SK-N-SH treated with all-trans-retinoic acid at 6 μM for 48 hours (cell line): ENCODE measurements at regions not wholly inside any gene's neighbourhood (a gene's known extent, or its start where the extent isn't known, plus 50 kb on each side); places are given as distances from the start of the nearest gene placed in this dataset.

Source experiments
- ARNTL ChIP-seq: fragments of 450-650 bp; formaldehyde crosslinking; IDR thresholded peaks from 2 replicates; pipeline ENCODE4 v1.5.0; 2020; ENCODE audit warnings: low read depth, mild to moderate bottlenecking, moderate library complexity, borderline replicate concordance
- BACH2 ChIP-seq: fragments of 250-450 bp; sonication (Bioruptor Pico); IDR thresholded peaks from 2 replicates; pipeline ENCODE4 v1.9.0; 2021; ENCODE audit warnings: mild to moderate bottlenecking, borderline replicate concordance
- GLIS3 ChIP-seq: fragments of 250-450 bp; sonication (Bioruptor Pico); IDR thresholded peaks from 2 replicates; pipeline ENCODE4 v1.5.0; 2020; ENCODE audit warnings: mild to moderate bottlenecking, moderate library complexity
- OSR1 ChIP-seq: fragments of 250-450 bp; sonication (Bioruptor Pico); IDR thresholded peaks from 2 replicates; pipeline ENCODE4 v1.8.0; 2022; ENCODE audit warnings: moderate library complexity, mild to moderate bottlenecking, inconsistent platforms
- POU6F1 ChIP-seq: fragments of 250-450 bp; sonication (Bioruptor Pico); IDR thresholded peaks from 2 replicates; pipeline ENCODE4 v1.8.0; 2021; ENCODE audit warnings: low read depth, mild to moderate bottlenecking, moderate library complexity, borderline replicate concordance
- RARB ChIP-seq: fragments of 250-450 bp; sonication (Bioruptor Pico); IDR thresholded peaks from 2 replicates; pipeline ENCODE4 v1.8.0; 2021; ENCODE audit warnings: mild to moderate bottlenecking, moderate library complexity
- TOX ChIP-seq: fragments of 250-450 bp; sonication (Bioruptor Pico); IDR thresholded peaks from 2 replicates; pipeline ENCODE4 v1.8.0; 2021; ENCODE audit warnings: mild to moderate bottlenecking, moderate library complexity, borderline replicate concordance
- ZFP3 ChIP-seq: fragments of 250-450 bp; sonication (Bioruptor Pico); IDR thresholded peaks from 2 replicates; pipeline ENCODE4 v1.5.0; 2020; ENCODE audit warnings: mild to moderate bottlenecking, moderate library complexity
- ZFP30 ChIP-seq: fragments of 450-650 bp; formaldehyde crosslinking; IDR thresholded peaks from 2 replicates; pipeline ENCODE4 v1.5.0; 2022; ENCODE audit warnings: mild to moderate bottlenecking, moderate library complexity
- ZNF8 ChIP-seq: fragments of 450-650 bp; formaldehyde crosslinking; IDR thresholded peaks from 2 replicates; pipeline ENCODE4 v1.5.0; 2020; ENCODE audit warnings: mild to moderate bottlenecking, moderate library complexity
- TF ChIP-seq, protein P1 (sequence below): fragments of 250-450 bp; sonication (Bioruptor Pico); IDR thresholded peaks from 2 replicates; pipeline ENCODE4 v1.8.0; 2020; ENCODE audit warnings: mild to moderate bottlenecking, moderate library complexity, borderline replicate concordance
- TF ChIP-seq, protein P2 (sequence below): fragments of 250-450 bp; sonication (Bioruptor Pico); IDR thresholded peaks from 2 replicates; pipeline ENCODE4 v1.5.1; 2020; ENCODE audit warnings: low read depth, mild to moderate bottlenecking, moderate library complexity

DNA sequence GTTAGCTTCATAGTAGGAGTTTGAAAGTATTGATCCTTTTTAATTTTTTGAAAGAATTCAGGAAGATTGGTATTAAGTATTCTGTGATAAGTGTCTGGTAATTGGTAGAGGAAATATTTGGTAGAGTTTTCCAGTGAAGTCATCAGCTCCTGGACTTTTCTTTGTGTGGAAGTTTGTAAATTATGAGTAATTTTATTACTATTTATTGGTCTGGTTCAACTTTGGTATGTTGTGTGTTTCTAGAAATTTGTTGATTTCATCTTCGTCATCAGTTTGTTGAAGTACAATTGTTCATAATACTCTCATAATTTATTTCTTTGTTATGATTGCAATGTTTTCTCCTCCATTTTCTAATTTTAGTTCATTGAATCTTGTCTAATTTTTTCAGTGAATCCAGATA, 832.0 kb downstream of the OTOL1 start:
- TF ChIP-seq GLIS3 (CRISPR knock-in tag) (no peak), TOX (no peak), ZFP3 (no peak), RARB (CRISPR knock-in tag) (no peak), ARNTL (CRISPR knock-in tag) (no peak), ZFP30 (CRISPR knock-in tag) (no peak), BACH2 (no peak), POU6F1 (CRISPR knock-in tag) (no peak), OSR1 (no peak), ZNF8 (CRISPR knock-in tag) (no peak)
- TF ChIP-seq, protein P1, sequence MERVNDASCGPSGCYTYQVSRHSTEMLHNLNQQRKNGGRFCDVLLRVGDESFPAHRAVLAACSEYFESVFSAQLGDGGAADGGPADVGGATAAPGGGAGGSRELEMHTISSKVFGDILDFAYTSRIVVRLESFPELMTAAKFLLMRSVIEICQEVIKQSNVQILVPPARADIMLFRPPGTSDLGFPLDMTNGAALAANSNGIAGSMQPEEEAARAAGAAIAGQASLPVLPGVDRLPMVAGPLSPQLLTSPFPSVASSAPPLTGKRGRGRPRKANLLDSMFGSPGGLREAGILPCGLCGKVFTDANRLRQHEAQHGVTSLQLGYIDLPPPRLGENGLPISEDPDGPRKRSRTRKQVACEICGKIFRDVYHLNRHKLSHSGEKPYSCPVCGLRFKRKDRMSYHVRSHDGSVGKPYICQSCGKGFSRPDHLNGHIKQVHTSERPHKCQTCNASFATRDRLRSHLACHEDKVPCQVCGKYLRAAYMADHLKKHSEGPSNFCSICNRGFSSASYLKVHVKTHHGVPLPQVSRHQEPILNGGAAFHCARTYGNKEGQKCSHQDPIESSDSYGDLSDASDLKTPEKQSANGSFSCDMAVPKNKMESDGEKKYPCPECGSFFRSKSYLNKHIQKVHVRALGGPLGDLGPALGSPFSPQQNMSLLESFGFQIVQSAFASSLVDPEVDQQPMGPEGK (CRISPR knock-in tag) = no peak
- TF ChIP-seq, protein P2, sequence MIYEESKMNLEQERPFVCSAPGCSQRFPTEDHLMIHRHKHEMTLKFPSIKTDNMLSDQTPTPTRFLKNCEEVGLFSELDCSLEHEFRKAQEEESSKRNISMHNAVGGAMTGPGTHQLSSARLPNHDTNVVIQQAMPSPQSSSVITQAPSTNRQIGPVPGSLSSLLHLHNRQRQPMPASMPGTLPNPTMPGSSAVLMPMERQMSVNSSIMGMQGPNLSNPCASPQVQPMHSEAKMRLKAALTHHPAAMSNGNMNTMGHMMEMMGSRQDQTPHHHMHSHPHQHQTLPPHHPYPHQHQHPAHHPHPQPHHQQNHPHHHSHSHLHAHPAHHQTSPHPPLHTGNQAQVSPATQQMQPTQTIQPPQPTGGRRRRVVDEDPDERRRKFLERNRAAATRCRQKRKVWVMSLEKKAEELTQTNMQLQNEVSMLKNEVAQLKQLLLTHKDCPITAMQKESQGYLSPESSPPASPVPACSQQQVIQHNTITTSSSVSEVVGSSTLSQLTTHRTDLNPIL (CRISPR knock-in tag) = no peak
